ENCODE measurements at regions not wholly inside any gene's neighbourhood (a gene's known extent, or its start where the extent isn't known, plus 50 kb on each side); places are given as distances from the start of the nearest gene placed in this dataset.

DNA sequence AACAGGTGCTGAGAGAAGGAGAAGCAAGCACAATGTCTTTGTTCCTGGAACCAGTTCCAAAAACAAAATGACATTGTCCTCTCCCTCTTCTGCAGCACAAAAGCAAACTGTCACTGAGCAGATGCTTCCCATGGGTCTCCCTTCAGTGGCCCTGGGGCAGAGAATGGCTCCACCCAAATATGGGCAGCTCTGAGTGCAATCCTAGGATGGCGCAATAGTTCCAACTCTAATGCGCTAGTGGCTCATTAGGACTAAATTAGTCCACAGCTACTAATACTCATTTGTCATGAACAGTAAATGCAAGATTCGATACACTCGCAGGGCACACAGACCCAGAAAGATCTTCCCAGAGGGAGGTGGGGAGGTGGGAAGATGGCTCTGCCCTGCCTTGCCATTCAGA is 205.2 kb upstream of the CHAC2 start:
- ATAC-seq (no peak), FAIRE-seq (no peak), DNase-seq (ENCODE audit: low read depth, low spot score) (no peak)
- H2AFZ ChIP-seq (ENCODE audit: control insufficient read depth, low read depth, low read length), result no peak overlapping the region
- no peak overlapping the region for H3K4me3 ChIP-seq
- in situ Hi-C loops (cut with MboI) (no loop called here), intact Hi-C loops (cut with micrococcal nuclease; ENCODE audit: unreplicated experiment) (no loop called here)
- no TSS peak for BruUV-seq (replicated peaks)
- 93% methylated on average over 4 of the region's 4 CpGs for WGBS (ENCODE audit: insufficient coverage, insufficient replicate concordance, low lambda C conversion rate, missing lambda C conversion rate)
- POLR2A ChIA-PET, result no interaction called here
- no peaks in the 10 kb centered on the region for H3K9me3 ChIP-seq (replicated peaks; ENCODE audit: control insufficient read depth, insufficient read depth, low read length)
- H3K4me2 ChIP-seq (ENCODE audit: control insufficient read depth, insufficient read depth), result no peak overlapping the region
- TF ChIP-seq FOS (IDR thresholded peaks at IDR 0.05; ENCODE audit: borderline replicate concordance, extremely low read depth, insufficient read length) (no peak), ATF7 (IDR thresholded peaks at IDR 0.05; ENCODE audit: low read depth) (no peak), RUNX3 (IDR thresholded peaks at IDR 0.05; ENCODE audit: low read length) (no peak), MYB (IDR thresholded peaks at IDR 0.05; ENCODE audit: borderline replicate concordance, low read depth, low read length) (no peak)
- TF ChIP-seq, protein P1, sequence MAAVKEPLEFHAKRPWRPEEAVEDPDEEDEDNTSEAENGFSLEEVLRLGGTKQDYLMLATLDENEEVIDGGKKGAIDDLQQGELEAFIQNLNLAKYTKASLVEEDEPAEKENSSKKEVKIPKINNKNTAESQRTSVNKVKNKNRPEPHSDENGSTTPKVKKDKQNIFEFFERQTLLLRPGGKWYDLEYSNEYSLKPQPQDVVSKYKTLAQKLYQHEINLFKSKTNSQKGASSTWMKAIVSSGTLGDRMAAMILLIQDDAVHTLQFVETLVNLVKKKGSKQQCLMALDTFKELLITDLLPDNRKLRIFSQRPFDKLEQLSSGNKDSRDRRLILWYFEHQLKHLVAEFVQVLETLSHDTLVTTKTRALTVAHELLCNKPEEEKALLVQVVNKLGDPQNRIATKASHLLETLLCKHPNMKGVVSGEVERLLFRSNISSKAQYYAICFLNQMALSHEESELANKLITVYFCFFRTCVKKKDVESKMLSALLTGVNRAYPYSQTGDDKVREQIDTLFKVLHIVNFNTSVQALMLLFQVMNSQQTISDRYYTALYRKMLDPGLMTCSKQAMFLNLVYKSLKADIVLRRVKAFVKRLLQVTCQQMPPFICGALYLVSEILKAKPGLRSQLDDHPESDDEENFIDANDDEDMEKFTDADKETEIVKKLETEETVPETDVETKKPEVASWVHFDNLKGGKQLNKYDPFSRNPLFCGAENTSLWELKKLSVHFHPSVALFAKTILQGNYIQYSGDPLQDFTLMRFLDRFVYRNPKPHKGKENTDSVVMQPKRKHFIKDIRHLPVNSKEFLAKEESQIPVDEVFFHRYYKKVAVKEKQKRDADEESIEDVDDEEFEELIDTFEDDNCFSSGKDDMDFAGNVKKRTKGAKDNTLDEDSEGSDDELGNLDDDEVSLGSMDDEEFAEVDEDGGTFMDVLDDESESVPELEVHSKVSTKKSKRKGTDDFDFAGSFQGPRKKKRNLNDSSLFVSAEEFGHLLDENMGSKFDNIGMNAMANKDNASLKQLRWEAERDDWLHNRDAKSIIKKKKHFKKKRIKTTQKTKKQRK (IDR thresholded peaks at IDR 0.05; ENCODE audit: low read depth, low read length), result no peak
- no peak overlapping the region for H3K9ac ChIP-seq (ENCODE audit: control insufficient read depth, insufficient read depth, low read length)
- CTCF ChIA-PET, result no interaction called here
- no peaks in the 10 kb centered on the region for H3K27me3 ChIP-seq (replicated peaks in 1 of 2; ENCODE audit: control insufficient read depth in 2 of 2, insufficient read depth in 2 of 2, low read length in 1 of 2)
- SMC1A ChIA-PET (ENCODE audit: uncharacterized antibody, unreplicated experiment), result interaction anchor here (0.8 kb wide), 1 partner anchor 10 kb away, joined by 3 read pairs; no protein-coding TSS in a partner anchor
- RAD21 ChIA-PET (ENCODE audit: unreplicated experiment), result no interaction called here
- no peaks in the 10 kb centered on the region for H3K36me3 ChIP-seq (ENCODE audit: control insufficient read depth in 2 of 2, insufficient read depth in 2 of 2, low read length in 1 of 2)
- no peak overlapping the region for H3K27ac ChIP-seq (ENCODE audit: control insufficient read depth, insufficient read depth)
- no peaks in the 10 kb centered on the region for H3K4me1 ChIP-seq (ENCODE audit: control insufficient read depth, insufficient read depth, low read length)
- no peaks in the 10 kb centered on the region for H4K20me1 ChIP-seq (ENCODE audit: control insufficient read depth, insufficient read depth)
- H3K79me2 ChIP-seq (ENCODE audit: control insufficient read depth, insufficient read depth, low read length), result no peaks in the 10 kb centered on the region

DNA sequence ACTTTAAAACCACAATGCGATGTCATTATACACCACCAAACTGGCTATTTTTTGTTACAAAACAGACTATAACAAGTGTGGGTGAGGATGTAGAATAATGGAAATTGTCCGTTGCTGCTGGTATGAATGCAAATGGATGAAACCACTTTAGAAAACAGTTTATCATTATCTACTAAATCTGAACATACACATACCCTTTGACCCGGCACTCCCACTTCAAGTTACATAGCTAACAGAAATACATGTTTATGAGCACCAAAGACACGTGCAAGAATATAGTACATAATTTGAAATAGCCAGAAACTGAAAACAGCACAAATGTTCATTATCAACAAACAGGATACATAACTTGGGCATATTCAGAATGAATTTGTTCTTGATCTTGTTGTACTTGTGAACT is 206.4 kb upstream of the CHAC2 start:
- H3K79me2 ChIP-seq (ENCODE audit: control insufficient read depth, insufficient read depth, low read length), result no peaks in the 10 kb centered on the region
- ChIA-PET SMC1A (ENCODE audit: uncharacterized antibody, unreplicated experiment) (no interaction called here), RAD21 (ENCODE audit: unreplicated experiment) (no interaction called here), CTCF (no interaction called here), POLR2A (no interaction called here)
- FAIRE-seq (no peak), DNase-seq (ENCODE audit: low read depth, low spot score) (no peak), ATAC-seq (no peak)
- H3K4me2 ChIP-seq (ENCODE audit: control insufficient read depth, insufficient read depth), result no peak overlapping the region
- H3K4me3 ChIP-seq, result no peak overlapping the region
- no peaks in the 10 kb centered on the region for H3K36me3 ChIP-seq (ENCODE audit: control insufficient read depth in 2 of 2, insufficient read depth in 2 of 2, low read length in 1 of 2)
- no peak overlapping the region for H3K27ac ChIP-seq (ENCODE audit: control insufficient read depth, insufficient read depth)
- no TSS peak for BruUV-seq (replicated peaks)
- intact Hi-C loops (cut with micrococcal nuclease; ENCODE audit: unreplicated experiment) (no loop called here), in situ Hi-C loops (cut with MboI) (no loop called here)
- WGBS (ENCODE audit: insufficient coverage, insufficient replicate concordance, low lambda C conversion rate, missing lambda C conversion rate), result 29% methylated on average over 4 of the region's 4 CpGs
- no peak overlapping the region for H2AFZ ChIP-seq (ENCODE audit: control insufficient read depth, low read depth, low read length)
- H3K9ac ChIP-seq (ENCODE audit: control insufficient read depth, insufficient read depth, low read length), result no peak overlapping the region
- H3K4me1 ChIP-seq (ENCODE audit: control insufficient read depth, insufficient read depth, low read length), result no peaks in the 10 kb centered on the region
- no peaks in the 10 kb centered on the region for H3K27me3 ChIP-seq (replicated peaks in 1 of 2; ENCODE audit: control insufficient read depth in 2 of 2, insufficient read depth in 2 of 2, low read length in 1 of 2)
- no peaks in the 10 kb centered on the region for H4K20me1 ChIP-seq (ENCODE audit: control insufficient read depth, insufficient read depth)
- H3K9me3 ChIP-seq (replicated peaks; ENCODE audit: control insufficient read depth, insufficient read depth, low read length), result no peaks in the 10 kb centered on the region
- TF ChIP-seq NFXL1 (IDR thresholded peaks at IDR 0.05; ENCODE audit: borderline replicate concordance) (no peak), RCOR1 (conservative IDR thresholded peaks at IDR 0.05; ENCODE audit: low read depth, low read length) (no peak), TBL1XR1 (IDR thresholded peaks at IDR 0.05; ENCODE audit: low read depth, low read length) (no peak), IKZF1 (conservative IDR thresholded peaks at IDR 0.05) (no peak), SMAD1 (IDR thresholded peaks at IDR 0.05; ENCODE audit: low read depth, partially characterized antibody) (no peak), PAX5 (IDR thresholded peaks at IDR 0.05; ENCODE audit: borderline replicate concordance, low read depth, low read length) (no peak), KDM1A (IDR thresholded peaks at IDR 0.05; ENCODE audit: borderline replicate concordance) (no peak), ZZZ3 (IDR thresholded peaks at IDR 0.05; ENCODE audit: control insufficient read depth, insufficient read length, low read depth) (no peak), NR2C2 (IDR thresholded peaks at IDR 0.05; ENCODE audit: borderline replicate concordance, control insufficient read depth, insufficient read length, low read depth) (no peak), EZH2 (IDR thresholded peaks at IDR 0.05; ENCODE audit: borderline replicate concordance, control insufficient read depth, low read depth, low read length) (no peak)
- TF ChIP-seq, protein P2, sequence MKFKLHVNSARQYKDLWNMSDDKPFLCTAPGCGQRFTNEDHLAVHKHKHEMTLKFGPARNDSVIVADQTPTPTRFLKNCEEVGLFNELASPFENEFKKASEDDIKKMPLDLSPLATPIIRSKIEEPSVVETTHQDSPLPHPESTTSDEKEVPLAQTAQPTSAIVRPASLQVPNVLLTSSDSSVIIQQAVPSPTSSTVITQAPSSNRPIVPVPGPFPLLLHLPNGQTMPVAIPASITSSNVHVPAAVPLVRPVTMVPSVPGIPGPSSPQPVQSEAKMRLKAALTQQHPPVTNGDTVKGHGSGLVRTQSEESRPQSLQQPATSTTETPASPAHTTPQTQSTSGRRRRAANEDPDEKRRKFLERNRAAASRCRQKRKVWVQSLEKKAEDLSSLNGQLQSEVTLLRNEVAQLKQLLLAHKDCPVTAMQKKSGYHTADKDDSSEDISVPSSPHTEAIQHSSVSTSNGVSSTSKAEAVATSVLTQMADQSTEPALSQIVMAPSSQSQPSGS (IDR thresholded peaks at IDR 0.05; ENCODE audit: low read length), result no peak
